ENCODE measurements at regions not wholly inside any gene's neighbourhood (a gene's known extent, or its start where the extent isn't known, plus 50 kb on each side); places are given as distances from the start of the nearest gene placed in this dataset.

- no peak for DNase-seq
- Histone ChIP-seq H3K9me3 (no peaks in the 10 kb centered on the region), H3K4me3 (no peak overlapping the region), H3K27ac (no peak overlapping the region), H3K4me1 (no peaks in the 10 kb centered on the region), H3K36me3 (no peaks in the 10 kb centered on the region), H3K27me3 (no peaks in the 10 kb centered on the region)
- intact Hi-C loops (cut with DNase I) = no loop called here
- TF ChIP-seq POLR2A (IDR thresholded peaks at IDR 0.05) (no peak), CTCF (IDR thresholded peaks at IDR 0.05) (no peak)
- 50 to 72% methylated on average over 2 of the region's 2 CpGs for WGBS, 2 donors
Observed at GRCh38 chr3:118772036-118772435, 262.6 kb downstream of the IGSF11 start.

- TF ChIP-seq CTCF (IDR thresholded peaks at IDR 0.05) (no peak), POLR2A (IDR thresholded peaks at IDR 0.05) (no peak)
- DNase-seq = no peak
- no peaks in the 10 kb centered on the region for H3K27me3 ChIP-seq
Observed at GRCh38 chr3:118772547-118773011, 262.1 kb downstream of the IGSF11 start.

GRCh38 chr3:118775021-118775420, 259.6 kb downstream of the IGSF11 start:
- no peaks in the 10 kb centered on the region for H3K27me3 ChIP-seq
- no peaks in the 10 kb centered on the region for H3K36me3 ChIP-seq
- H3K9me3 ChIP-seq = no peaks in the 10 kb centered on the region
- no peak overlapping the region for H3K4me3 ChIP-seq
- intact Hi-C loops (cut with DNase I) = no loop called here
- no peak for TF ChIP-seq CTCF (IDR thresholded peaks at IDR 0.05)
- TF ChIP-seq POLR2A (IDR thresholded peaks at IDR 0.05) = no peak
- DNase-seq = no peak
- H3K4me1 ChIP-seq = no peaks in the 10 kb centered on the region
- H3K27ac ChIP-seq = no peak overlapping the region

More at GRCh38 chr3:118772547-118773011, 262.1 kb downstream of the IGSF11 start:
- H3K4me1 ChIP-seq = no peaks in the 10 kb centered on the region
- H3K27ac ChIP-seq = no peak overlapping the region
- no peak overlapping the region for H3K4me3 ChIP-seq
- intact Hi-C loops (cut with DNase I) = no loop called here
- no peaks in the 10 kb centered on the region for H3K9me3 ChIP-seq
- no peaks in the 10 kb centered on the region for H3K36me3 ChIP-seq

- no peak for DNase-seq
- WGBS, 2 donors = 66 to 74% methylated on average over 4 of the region's 4 CpGs
- intact Hi-C loops (cut with DNase I) = no loop called here
- no peaks in the 10 kb centered on the region for H3K27me3 ChIP-seq
- no peak for TF ChIP-seq POLR2A (IDR thresholded peaks at IDR 0.05)
- no peak for TF ChIP-seq CTCF (IDR thresholded peaks at IDR 0.05)
- no peak overlapping the region for H3K4me3 ChIP-seq
- no peaks in the 10 kb centered on the region for H3K9me3 ChIP-seq
- H3K36me3 ChIP-seq = no peaks in the 10 kb centered on the region
- H3K4me1 ChIP-seq = no peaks in the 10 kb centered on the region
- no peak overlapping the region for H3K27ac ChIP-seq
Observed at GRCh38 chr3:118778201-118778600, 256.4 kb downstream of the IGSF11 start.

- intact Hi-C loops (cut with DNase I) = no loop called here
- H3K4me3 ChIP-seq = no peak overlapping the region
- WGBS, 2 donors = 52 to 83% methylated on average over 1 to 3 of the region's 3 CpGs
- DNase-seq = no peak
- H3K4me1 ChIP-seq = no peaks in the 10 kb centered on the region
- no peaks in the 10 kb centered on the region for H3K36me3 ChIP-seq
- TF ChIP-seq CTCF (IDR thresholded peaks at IDR 0.05) = no peak
- no peak for TF ChIP-seq POLR2A (IDR thresholded peaks at IDR 0.05)
- no peaks in the 10 kb centered on the region for H3K27me3 ChIP-seq
- H3K9me3 ChIP-seq = no peaks in the 10 kb centered on the region
- H3K27ac ChIP-seq = no peak overlapping the region
Observed at GRCh38 chr3:118781232-118781631, 253.4 kb downstream of the IGSF11 start.
